Fibroblast of skin of abdomen (primary cell): ENCODE measurements at regions not wholly inside any gene's neighbourhood (a gene's known extent, or its start where the extent isn't known, plus 50 kb on each side); places are given as distances from the start of the nearest gene placed in this dataset.
"Not testable (repeated sequence)": the region's sequence is repeated elsewhere in the genome, so short reads cannot be mapped to it uniquely, and the experiment has no call there.

Experiments
- DNase-seq: peaks from one replicate; pipeline ENCODE4 v3.0.0-alpha.2; 2013

GRCh38 chr5:152711801-152712388, 306.8 kb upstream of the NMUR2 start:
- peak; percentile 71 for DNase-seq

GRCh38 chr5:152717393-152717792, 312.3 kb upstream of the NMUR2 start:
- DNase-seq = no peak

GRCh38 chr5:152723482-152723881, 318.4 kb upstream of the NMUR2 start:
- DNase-seq = no peak

- no peak for DNase-seq
These were observed 325.1 kb upstream of the NMUR2 start for GRCh38 chr5:152730176-152730575.

GRCh38 chr5:152736906-152737305, 331.8 kb upstream of the NMUR2 start:
- DNase-seq = no peak

- DNase-seq = no peak
These were observed 334.8 kb upstream of the NMUR2 start for GRCh38 chr5:152739916-152740315.

- not testable (repeated sequence) for DNase-seq
These were observed 336.0 kb upstream of the NMUR2 start for GRCh38 chr5:152741126-152741525.

- not testable (repeated sequence) for DNase-seq
These were observed 382.7 kb upstream of the NMUR2 start for GRCh38 chr5:152787709-152788217.

- no peak for DNase-seq
These were observed 396.8 kb upstream of the NMUR2 start for GRCh38 chr5:152801886-152802285.

GRCh38 chr5:152804179-152804578, 399.1 kb upstream of the NMUR2 start:
- peak; percentile 58 for DNase-seq

- peak; percentile 7 for DNase-seq
These were observed 406.9 kb upstream of the NMUR2 start for GRCh38 chr5:152811988-152812387.

- DNase-seq = peak; percentile 3
These were observed 408.4 kb upstream of the NMUR2 start for GRCh38 chr5:152813526-152813925.

GRCh38 chr5:152819891-152820290, 414.8 kb upstream of the NMUR2 start:
- no peak for DNase-seq

GRCh38 chr5:152824316-152824715, 419.2 kb upstream of the NMUR2 start:
- DNase-seq = no peak

GRCh38 chr5:152838241-152838786, 433.2 kb upstream of the NMUR2 start:
- no peak for DNase-seq

- no peak for DNase-seq
These were observed 439.6 kb upstream of the NMUR2 start for GRCh38 chr5:152844713-152845112.

GRCh38 chr5:152853361-152853760, 448.3 kb upstream of the NMUR2 start:
- DNase-seq = no peak

GRCh38 chr5:152855441-152855840, 450.4 kb upstream of the NMUR2 start:
- DNase-seq = peak; percentile 78

- no peak for DNase-seq
These were observed 456.2 kb upstream of the NMUR2 start for GRCh38 chr5:152861231-152861630.

- DNase-seq = peak; percentile 35
These were observed 459.4 kb upstream of the NMUR2 start for GRCh38 chr5:152864447-152864846.

- peak; percentile 13 for DNase-seq
These were observed 459.9 kb upstream of the NMUR2 start for GRCh38 chr5:152864991-152865390.

- DNase-seq = no peak
These were observed 464.9 kb upstream of the NMUR2 start for GRCh38 chr5:152869971-152870370.

- DNase-seq = no peak
These were observed 477.5 kb upstream of the NMUR2 start for GRCh38 chr5:152882621-152883020.

GRCh38 chr5:152883066-152883775, 478.1 kb upstream of the NMUR2 start:
- DNase-seq = no peak
